A549 (cell line): ENCODE measurements at regions not wholly inside any gene's neighbourhood (a gene's known extent, or its start where the extent isn't known, plus 50 kb on each side); places are given as distances from the start of the nearest gene placed in this dataset.

Experiments
- ATAC-seq, 2 experiments: fragments of 200-7000 bp in 1 of 2; fragments of >200 bp in 1 of 2; cut with Nextera tagmentation in 1 of 2; cut with Tn5 transposase in 1 of 2; 3 replicates each; pipeline versions ENCODE4 v1.8.0 to v1.9.1; 2018 to 2020; ENCODE audit warnings: mild to moderate bottlenecking in 1 of 2, moderate library complexity in 1 of 2
- CTCF ChIA-PET: fragments of 300-600 bp; sonication (Branson Sonifier 250); formaldehyde crosslinking; extraction: SDS; loops from one replicate; lab custom pipeline; 2021; ENCODE audit warnings: antibody characterized with exemption, inconsistent platforms; lab: Yijun Ruan, JAX
- POLR2A ChIA-PET: fragments of 350-600 bp; formaldehyde crosslinking; extraction: SDS; loops from one replicate; lab custom pipeline; 2021; ENCODE audit warnings: antibody characterized with exemption, inconsistent platforms; lab: Yijun Ruan, JAX
- DNase-seq, 2 experiments: peaks; one replicate each; pipeline versions ENCODE4 v3.0.0 to v3.0.0-alpha.2; 2011 to 2016; ENCODE audit warnings: low read depth in 1 of 2, low spot score in 1 of 2
- FAIRE-seq: peaks from 2 replicates; lab custom pipeline; 2011; peaks lifted over from hg19 to GRCh38; lab: Jason Lieb, UNC
- H3K27ac ChIP-seq, 2 experiments: fragments of >200 bp; sonication (Bioruptor Twin); formaldehyde crosslinking; 3 replicates each; pipeline ENCODE4 v1.5.1; 2016 to 2017
- H3K4me1 ChIP-seq: fragments of >200 bp; sonication (Bioruptor Twin); formaldehyde crosslinking; 3 replicates; pipeline ENCODE4 v1.6.1; 2016
- H3K4me2 ChIP-seq: fragments of >200 bp; sonication (Bioruptor Twin); formaldehyde crosslinking; 3 replicates; pipeline ENCODE4 v1.6.1; 2016
- H3K4me3 ChIP-seq: fragments of >200 bp; sonication (Bioruptor Twin); formaldehyde crosslinking; 3 replicates; pipeline ENCODE4 v1.5.1; 2016
- H3K9me3 ChIP-seq: fragments of >200 bp; sonication (Bioruptor Twin); formaldehyde crosslinking; 3 replicates; pipeline ENCODE4 v1.6.1; 2016
- BHLHE40 ChIP-seq: IDR thresholded peaks from 2 replicates; pipeline ENCODE4 v1.6.1; 2012; ENCODE audit warnings: low read depth, low read length, inconsistent platforms
- CBX2 ChIP-seq: fragments of 200-600 bp; sonication (generic); IDR thresholded peaks from 2 replicates; pipeline ENCODE4 v1.6.1; 2016; ENCODE audit warnings: low read depth, mild to moderate bottlenecking, borderline replicate concordance
- CHD2 ChIP-seq: fragments of 150-350 bp; IDR thresholded peaks from 2 replicates; pipeline ENCODE4 v1.6.1; 2014; ENCODE audit warnings: low read length; ENCODE audit not compliant: partially characterized antibody
- CHD4 ChIP-seq: fragments of 200-600 bp; sonication (generic); IDR thresholded peaks from 2 replicates; pipeline ENCODE4 v1.6.1; 2016; ENCODE audit warnings: antibody characterized with exemption, mild to moderate bottlenecking, borderline replicate concordance
- HOXA7 ChIP-seq: fragments of 250-450 bp; sonication (Bioruptor Pico); IDR thresholded peaks from 2 replicates; pipeline ENCODE4 v1.5.0; 2020; ENCODE audit warnings: mild to moderate bottlenecking, moderate library complexity
- HOXB13 ChIP-seq: fragments of 250-450 bp; sonication (Bioruptor Pico); IDR thresholded peaks from 2 replicates; pipeline ENCODE4 v1.5.0; 2020; ENCODE audit warnings: low read depth, mild to moderate bottlenecking, moderate library complexity
- JUNB ChIP-seq: fragments of >200 bp; sonication (Bioruptor Twin); formaldehyde crosslinking; IDR thresholded peaks from 2 replicates; pipeline ENCODE4 v1.6.1; 2016
- KDM1A ChIP-seq: fragments of 200-600 bp; sonication (generic); IDR thresholded peaks from 2 replicates; pipeline ENCODE4 v1.6.1; 2016; ENCODE audit warnings: low read depth, mild to moderate bottlenecking
- KDM5A ChIP-seq: fragments of 200-600 bp; sonication (generic); IDR thresholded peaks from 2 replicates; pipeline ENCODE4 v1.6.1; 2016; ENCODE audit warnings: antibody characterized with exemption, mild to moderate bottlenecking
- MYC ChIP-seq: IDR thresholded peaks from 2 replicates; pipeline ENCODE4 v1.6.1; 2012; ENCODE audit warnings: mild to moderate bottlenecking, inconsistent platforms, low read length, improper control_type of control experiment, borderline replicate concordance
- NFE2L2 ChIP-seq: fragments of 150-350 bp; conservative IDR thresholded peaks from 2 replicates; pipeline ENCODE4 v1.6.1; 2014; ENCODE audit warnings: low read length
- PHF8 ChIP-seq: fragments of 200-600 bp; sonication (generic); IDR thresholded peaks from 2 replicates; pipeline ENCODE4 v1.6.1; 2016; ENCODE audit warnings: low read depth, mild to moderate bottlenecking, antibody characterized with exemption, moderate library complexity, borderline replicate concordance
- POLR2A ChIP-seq: IDR thresholded peaks from 2 replicates; pipeline ENCODE4 v1.6.1; 2012; ENCODE audit warnings: mild to moderate bottlenecking, low read length
- POLR2AphosphoS2 ChIP-seq: conservative IDR thresholded peaks from 2 replicates; pipeline ENCODE4 v1.6.1; 2012; ENCODE audit warnings: low read length, improper control_type of control experiment, inconsistent platforms
- RAD21 ChIP-seq, 2 experiments: fragments of >200 bp in 1 of 2; sonication (Bioruptor Twin) in 1 of 2; formaldehyde crosslinking in 1 of 2; IDR thresholded peaks in 1 of 2; conservative IDR thresholded peaks in 1 of 2; 2 replicates in 1 of 2; 3 replicates in 1 of 2; pipeline ENCODE4 v1.6.1; 2012 to 2018; ENCODE audit warnings: inconsistent platforms in 1 of 2
- RCOR1 ChIP-seq: fragments of 150-350 bp; IDR thresholded peaks from 2 replicates; pipeline ENCODE4 v1.6.1; 2014; ENCODE audit warnings: antibody characterized with exemption, low read length, low read depth
- REST ChIP-seq: fragments of 200-600 bp; sonication (generic); IDR thresholded peaks from 2 replicates; pipeline ENCODE4 v1.6.1; 2016; ENCODE audit warnings: antibody characterized with exemption, mild to moderate bottlenecking, moderate library complexity
- RNF2 ChIP-seq: fragments of 200-600 bp; sonication (generic); IDR thresholded peaks from 2 replicates; pipeline ENCODE4 v1.6.1; 2016; ENCODE audit warnings: low read depth, mild to moderate bottlenecking, antibody characterized with exemption, moderate library complexity, borderline replicate concordance
- TP53 ChIP-seq: fragments of 250-450 bp; sonication (Bioruptor Pico); IDR thresholded peaks from 2 replicates; pipeline ENCODE4 v1.5.0; 2021; ENCODE audit warnings: mild to moderate bottlenecking, moderate library complexity
- ZFP36 ChIP-seq: fragments of 450-650 bp; IDR thresholded peaks from 2 replicates; pipeline ENCODE4 v1.6.1; 2014; ENCODE audit warnings: borderline replicate concordance; ENCODE audit not compliant: partially characterized antibody
- ZSCAN20 ChIP-seq: fragments of 250-450 bp; sonication (Bioruptor Pico); IDR thresholded peaks from 2 replicates; pipeline ENCODE4 v1.8.0; 2022; ENCODE audit warnings: mild to moderate bottlenecking, moderate library complexity
- WGBS: methylation state at CpG from one replicate; pipeline ENCODE4 v1.1.6; 2017; ENCODE audit errors: missing lambda C conversion rate; 5-methylcytosine and 5-hydroxymethylcytosine counted together
- TF ChIP-seq, protein P1 (sequence below): fragments of 250-450 bp; sonication (Bioruptor Pico); IDR thresholded peaks from 2 replicates; pipeline ENCODE4 v1.5.0; 2020; ENCODE audit warnings: low read depth, mild to moderate bottlenecking, moderate library complexity
- TF ChIP-seq, protein P2 (sequence below): fragments of 450-650 bp; IDR thresholded peaks from 2 replicates; pipeline ENCODE4 v1.6.1; 2014; ENCODE audit warnings: antibody characterized with exemption

DNA sequence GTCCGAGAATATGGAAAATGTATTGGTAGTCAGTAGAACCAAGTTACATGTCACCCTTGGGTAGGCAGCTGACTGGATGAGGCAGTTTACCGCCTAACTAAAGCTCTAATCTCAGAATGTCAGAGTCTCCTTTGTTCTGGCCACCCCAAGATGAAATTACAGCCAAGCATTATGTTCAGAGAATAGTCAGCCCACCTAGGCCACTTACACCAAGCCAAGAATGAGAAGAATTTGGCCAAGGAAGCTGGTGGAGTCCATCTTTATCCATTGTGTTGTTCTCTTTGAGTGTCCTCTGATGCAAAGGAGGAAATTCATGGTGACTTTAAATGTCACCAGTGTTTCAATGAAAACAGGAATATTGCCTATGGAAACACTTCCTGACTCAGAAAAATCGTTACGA lies 275.1 kb upstream of the MAP3K1 start (continued):
- no peak for TF ChIP-seq RAD21 (conservative IDR thresholded peaks at IDR 0.05 in 1 of 2, IDR thresholded peaks at IDR 0.05 in 1 of 2)
- TF ChIP-seq, protein P1, sequence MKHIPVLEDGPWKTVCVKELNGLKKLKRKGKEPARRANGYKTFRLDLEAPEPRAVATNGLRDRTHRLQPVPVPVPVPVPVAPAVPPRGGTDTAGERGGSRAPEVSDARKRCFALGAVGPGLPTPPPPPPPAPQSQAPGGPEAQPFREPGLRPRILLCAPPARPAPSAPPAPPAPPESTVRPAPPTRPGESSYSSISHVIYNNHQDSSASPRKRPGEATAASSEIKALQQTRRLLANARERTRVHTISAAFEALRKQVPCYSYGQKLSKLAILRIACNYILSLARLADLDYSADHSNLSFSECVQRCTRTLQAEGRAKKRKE (CRISPR knock-in tag): no peak
- no peak for TF ChIP-seq NFE2L2
- no peak for TF ChIP-seq TP53 (CRISPR knock-in tag)
- TF ChIP-seq HOXA7 (CRISPR knock-in tag): no peak
- no peak for TF ChIP-seq ZSCAN20
- TF ChIP-seq JUNB: no peak
- TF ChIP-seq, protein P2, sequence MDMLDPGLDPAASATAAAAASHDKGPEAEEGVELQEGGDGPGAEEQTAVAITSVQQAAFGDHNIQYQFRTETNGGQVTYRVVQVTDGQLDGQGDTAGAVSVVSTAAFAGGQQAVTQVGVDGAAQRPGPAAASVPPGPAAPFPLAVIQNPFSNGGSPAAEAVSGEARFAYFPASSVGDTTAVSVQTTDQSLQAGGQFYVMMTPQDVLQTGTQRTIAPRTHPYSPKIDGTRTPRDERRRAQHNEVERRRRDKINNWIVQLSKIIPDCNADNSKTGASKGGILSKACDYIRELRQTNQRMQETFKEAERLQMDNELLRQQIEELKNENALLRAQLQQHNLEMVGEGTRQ: no peak
- no peak for TF ChIP-seq POLR2AphosphoS2
- TF ChIP-seq, all 56 proteins: peak for 0

DNA sequence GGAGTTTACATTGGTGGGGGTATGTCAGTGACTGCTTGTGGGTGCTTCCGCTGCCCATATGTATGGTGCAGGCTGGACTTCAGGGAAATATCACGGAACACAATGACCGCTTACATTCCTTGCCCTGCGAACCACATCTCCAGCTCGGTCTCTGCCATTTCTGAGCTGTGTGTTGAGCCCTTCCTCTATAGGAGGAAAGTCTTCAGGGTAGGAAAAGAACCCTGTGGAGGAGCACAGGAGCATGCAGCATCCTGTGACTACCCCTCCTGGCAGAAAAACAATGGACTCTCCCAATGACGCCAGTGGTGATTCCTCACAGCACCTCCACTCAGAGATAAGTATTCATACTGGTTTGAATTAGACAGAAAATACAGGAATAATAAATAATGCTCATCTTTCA lies 276.8 kb upstream of the MAP3K1 start:
- H3K4me2 ChIP-seq: no peak overlapping the region
- DNase-seq (no peak), FAIRE-seq (no peak), ATAC-seq (no peak)
- no peak overlapping the region for H3K27ac ChIP-seq
- CTCF ChIA-PET: interaction anchor here (0.9 kb wide), 1 partner anchor 26 kb away, joined by 3 read pairs; no protein-coding TSS in a partner anchor
- no peak overlapping the region for H3K4me3 ChIP-seq
- H3K9me3 ChIP-seq: no peaks in the 10 kb centered on the region
- H3K4me1 ChIP-seq: peaks cover 23% of the 10 kb centered on the region
- 83% methylated on average over 6 of the region's 6 CpGs for WGBS
- POLR2A ChIA-PET: no interaction called here
- TF ChIP-seq POLR2A (no peak), KDM1A (no peak)

DNA sequence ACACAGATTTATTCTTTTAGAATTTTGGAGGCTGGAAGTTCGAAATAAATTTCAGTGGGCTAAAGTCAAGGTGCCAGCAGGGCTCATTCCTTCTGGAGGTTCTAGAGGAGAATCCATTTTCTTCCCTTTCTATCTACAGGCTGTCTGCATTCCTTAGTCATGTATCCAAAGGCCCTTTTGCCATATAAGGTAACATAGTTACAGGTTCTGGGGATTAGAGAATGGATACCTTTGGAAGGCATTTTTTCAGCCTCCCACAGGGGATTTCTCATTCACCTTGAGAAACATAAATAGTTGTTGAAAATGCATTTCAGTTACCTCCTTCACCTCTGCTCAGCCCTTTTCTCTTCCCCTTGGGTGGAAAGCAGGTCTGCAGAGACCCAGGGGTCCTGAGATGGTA lies 280.0 kb upstream of the MAP3K1 start:
- DNase-seq: no peak
- H3K4me2 ChIP-seq: no peak overlapping the region
- FAIRE-seq: no peak
- TF ChIP-seq, protein P2: no peak
- TF ChIP-seq RCOR1 (no peak), POLR2A (no peak), KDM5A (no peak), RNF2 (no peak), MYC (no peak), POLR2AphosphoS2 (no peak), ZFP36 (no peak), BHLHE40 (no peak), KDM1A (no peak), CBX2 (no peak), CHD2 (no peak), REST (no peak), CHD4 (no peak), PHF8 (no peak), HOXB13 (CRISPR knock-in tag) (no peak)
- H3K9me3 ChIP-seq: no peaks in the 10 kb centered on the region
- WGBS: 47% methylated on average over 1 of the region's 1 CpG
- ATAC-seq: no peak
- no peak overlapping the region for H3K4me3 ChIP-seq
- no peak overlapping the region; a peak in 1 of 6 replicates for H3K27ac ChIP-seq
- peaks cover 18% of the 10 kb centered on the region for H3K4me1 ChIP-seq
- POLR2A ChIA-PET: no interaction called here
- CTCF ChIA-PET: no interaction called here
